ENCODE measurements at regions not wholly inside any gene's neighbourhood (a gene's known extent, or its start where the extent isn't known, plus 50 kb on each side); places are given as distances from the start of the nearest gene placed in this dataset.

- no peak for DNase-seq
- intact Hi-C loops (cut with DNase I; ENCODE audit: low total_unique reads) (no loop called here), in situ Hi-C loops (cut with MboI; ENCODE audit: low pct_ligation_motif_present in 1 of 4, low pct_unique_long_range_greater_than_20kb in 1 of 4, low sequenced_read_pairs in 3 of 4) (no loop called here)
- no peak overlapping the region for H3K4me3 ChIP-seq
- H3K4me1 ChIP-seq = no peaks in the 10 kb centered on the region
- no peak overlapping the region for H3K27ac ChIP-seq
- TF ChIP-seq CTCF (IDR thresholded peaks at IDR 0.05) (no peak), EP300 (IDR thresholded peaks at IDR 0.05; ENCODE audit: low read depth) (no peak)
- H3K27me3 ChIP-seq = no peaks in the 10 kb centered on the region
- H3K9me3 ChIP-seq = no peaks in the 10 kb centered on the region
- 54 to 77% methylated on average over 3 of the region's 3 CpGs for WGBS, 2 donors (ENCODE audit: low coverage in 1 of 2)
- no peaks in the 10 kb centered on the region for H3K36me3 ChIP-seq
These were observed 623.3 kb upstream of the FOXG1 start for GRCh38 chr14:28143316-28143715.

DNA sequence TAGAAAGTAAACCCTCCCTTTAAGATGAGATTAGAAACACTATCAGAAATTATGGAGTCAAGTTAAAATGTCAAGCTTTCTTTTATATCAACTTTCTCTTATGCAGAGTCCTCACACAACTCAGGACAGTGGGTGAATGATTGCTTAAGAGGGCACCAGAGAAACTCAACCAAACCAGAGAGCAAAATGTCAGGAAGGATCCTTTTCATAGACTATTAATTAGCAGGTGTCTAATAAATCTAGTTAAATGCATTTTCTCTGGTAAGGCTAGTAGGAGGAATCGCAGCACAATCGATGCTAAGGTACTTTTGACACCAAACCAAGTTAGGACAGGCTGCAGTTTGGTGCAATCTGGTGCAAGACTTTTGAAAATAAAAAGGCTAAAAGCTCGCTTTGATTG is 614.7 kb upstream of the FOXG1 start:
- no peak for DNase-seq
- Histone ChIP-seq H3K36me3 (no peaks in the 10 kb centered on the region), H3K4me1 (no peaks in the 10 kb centered on the region), H3K4me3 (no peak overlapping the region), H3K9me3 (no peaks in the 10 kb centered on the region), H3K27me3 (no peaks in the 10 kb centered on the region), H3K27ac (no peak overlapping the region)
- in situ Hi-C loops (cut with MboI; ENCODE audit: low pct_ligation_motif_present in 1 of 4, low pct_unique_long_range_greater_than_20kb in 1 of 4, low sequenced_read_pairs in 3 of 4) (no loop called here), intact Hi-C loops (cut with DNase I; ENCODE audit: low total_unique reads) (loop anchor here (10.0 kb wide), 1 partner anchor 1447 kb away; no protein-coding TSS in a partner anchor)
- 85 to 88% methylated on average over 2 to 3 of the region's 3 CpGs for WGBS, 2 donors (ENCODE audit: low coverage in 1 of 2)
- no peak for TF ChIP-seq EP300 (IDR thresholded peaks at IDR 0.05; ENCODE audit: low read depth)
- TF ChIP-seq CTCF (IDR thresholded peaks at IDR 0.05) = no peak

DNA sequence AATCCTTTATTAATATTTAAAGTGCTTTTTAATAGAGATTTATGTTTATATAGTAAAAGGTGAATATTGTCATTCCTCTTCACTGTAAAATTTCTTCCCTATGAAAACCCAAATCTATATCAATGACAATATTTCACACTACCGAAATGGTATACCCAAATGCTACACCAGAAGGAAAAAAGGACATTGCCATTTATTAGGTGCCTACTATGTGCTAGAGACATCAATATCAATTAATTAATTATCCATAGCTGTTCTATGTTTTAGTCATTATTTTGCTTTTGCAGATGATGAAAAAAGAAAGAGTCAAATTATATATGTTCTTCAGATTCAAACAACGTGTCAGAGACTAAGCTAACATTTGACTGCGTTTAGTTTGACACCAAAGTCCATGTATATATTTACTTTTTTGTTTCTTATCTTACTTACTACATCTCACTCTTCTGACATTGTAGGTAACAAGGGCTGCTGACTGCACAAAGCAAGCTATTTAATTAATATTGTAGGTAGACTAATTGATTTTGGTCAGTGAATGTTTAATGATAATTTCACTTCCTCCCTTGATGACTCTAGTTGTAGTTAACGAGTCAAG is 614.0 kb upstream of the FOXG1 start:
- no peaks in the 10 kb centered on the region for H3K27me3 ChIP-seq
- TF ChIP-seq POLR2A (IDR thresholded peaks at IDR 0.05) = no peak
- no peak for TF ChIP-seq CTCF (IDR thresholded peaks at IDR 0.05)
- TF ChIP-seq POLR2AphosphoS5 (IDR thresholded peaks at IDR 0.05) = no peak
- TF ChIP-seq EP300 (IDR thresholded peaks at IDR 0.05; ENCODE audit: low read depth) = no peak
- H3K4me3 ChIP-seq = no peak overlapping the region
- no peaks in the 10 kb centered on the region for H3K4me1 ChIP-seq
- no peaks in the 10 kb centered on the region for H3K9me3 ChIP-seq
- intact Hi-C loops (cut with DNase I; ENCODE audit: low total_unique reads) = loop anchor here (10.0 kb wide), 1 partner anchor 1448 kb away; no protein-coding TSS in a partner anchor
- in situ Hi-C loops (cut with MboI; ENCODE audit: low pct_ligation_motif_present in 1 of 4, low pct_unique_long_range_greater_than_20kb in 1 of 4, low sequenced_read_pairs in 3 of 4) = no loop called here
- H3K36me3 ChIP-seq = no peaks in the 10 kb centered on the region
- no peak for DNase-seq
- no peak overlapping the region for H3K27ac ChIP-seq
- 42 to 52% methylated on average over 4 of the region's 4 CpGs for WGBS, 2 donors (ENCODE audit: low coverage in 1 of 2)

DNA sequence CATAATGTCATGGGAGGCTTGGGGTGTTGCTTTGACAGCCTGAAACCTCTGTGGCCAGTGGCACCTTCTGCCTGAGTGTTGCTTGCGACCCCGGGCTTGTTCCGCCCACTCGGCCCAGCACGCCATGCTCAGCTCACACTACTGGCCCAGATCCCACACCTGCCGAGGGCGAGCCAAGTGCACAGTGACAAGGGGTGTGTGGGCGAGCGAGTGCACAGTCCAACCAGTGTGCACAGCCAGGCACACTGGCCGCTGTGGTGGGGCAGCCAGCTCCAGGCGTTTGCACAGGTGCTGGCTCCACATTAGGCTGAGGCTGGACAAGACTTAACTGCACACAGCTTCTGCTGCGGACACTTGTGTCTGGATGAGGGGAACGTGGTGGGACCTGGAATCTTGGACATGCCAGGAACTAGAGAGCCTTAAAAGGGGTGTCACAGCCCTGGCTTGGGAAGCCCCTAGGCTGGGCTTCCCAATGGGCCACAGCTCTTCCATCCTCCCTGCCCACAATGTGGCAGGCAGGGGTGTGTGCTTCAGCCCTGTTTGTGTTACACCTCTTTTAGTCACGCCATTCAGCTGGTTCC is 609.2 kb upstream of the FOXG1 start:
- H3K4me1 ChIP-seq = no peaks in the 10 kb centered on the region
- TF ChIP-seq EP300 (IDR thresholded peaks at IDR 0.05; ENCODE audit: low read depth) (no peak), POLR2AphosphoS5 (IDR thresholded peaks at IDR 0.05) (no peak), POLR2A (IDR thresholded peaks at IDR 0.05) (no peak), CTCF (IDR thresholded peaks at IDR 0.05) (no peak)
- in situ Hi-C loops (cut with MboI; ENCODE audit: low pct_ligation_motif_present in 1 of 4, low pct_unique_long_range_greater_than_20kb in 1 of 4, low sequenced_read_pairs in 3 of 4) = no loop called here
- H3K27ac ChIP-seq = no peak overlapping the region
- H3K36me3 ChIP-seq = no peaks in the 10 kb centered on the region
- intact Hi-C loops (cut with DNase I; ENCODE audit: low total_unique reads) = loop anchor here (10.0 kb wide), 1 partner anchor 1453 kb away; no protein-coding TSS in a partner anchor
- 82 to 94% methylated on average over 5 to 14 of the region's 14 CpGs for WGBS, 2 donors (ENCODE audit: low coverage in 1 of 2)
- H3K9me3 ChIP-seq = no peaks in the 10 kb centered on the region
- no peaks in the 10 kb centered on the region for H3K27me3 ChIP-seq
- DNase-seq = no peak
- no peak overlapping the region for H3K4me3 ChIP-seq
